ENCODE measurements at regions not wholly inside any gene's neighbourhood (a gene's known extent, or its start where the extent isn't known, plus 50 kb on each side); places are given as distances from the start of the nearest gene placed in this dataset.

GRCh38 chr13:70795484-70795883 lies 687.2 kb upstream of the KLHL1 start:
- WGBS, 2 donors, result 47 to 48% methylated on average over 3 of the region's 3 CpGs
- Histone ChIP-seq H3K9me3 (no peaks in the 10 kb centered on the region), H3K27me3 (no peaks in the 10 kb centered on the region), H3K27ac (no peak overlapping the region), H3K4me1 (no peaks in the 10 kb centered on the region), H3K4me3 (no peak overlapping the region), H3K36me3 (no peaks in the 10 kb centered on the region)
- DNase-seq, result no peak
- intact Hi-C loops (cut with DNase I), result no loop called here
- TF ChIP-seq, protein P1, sequence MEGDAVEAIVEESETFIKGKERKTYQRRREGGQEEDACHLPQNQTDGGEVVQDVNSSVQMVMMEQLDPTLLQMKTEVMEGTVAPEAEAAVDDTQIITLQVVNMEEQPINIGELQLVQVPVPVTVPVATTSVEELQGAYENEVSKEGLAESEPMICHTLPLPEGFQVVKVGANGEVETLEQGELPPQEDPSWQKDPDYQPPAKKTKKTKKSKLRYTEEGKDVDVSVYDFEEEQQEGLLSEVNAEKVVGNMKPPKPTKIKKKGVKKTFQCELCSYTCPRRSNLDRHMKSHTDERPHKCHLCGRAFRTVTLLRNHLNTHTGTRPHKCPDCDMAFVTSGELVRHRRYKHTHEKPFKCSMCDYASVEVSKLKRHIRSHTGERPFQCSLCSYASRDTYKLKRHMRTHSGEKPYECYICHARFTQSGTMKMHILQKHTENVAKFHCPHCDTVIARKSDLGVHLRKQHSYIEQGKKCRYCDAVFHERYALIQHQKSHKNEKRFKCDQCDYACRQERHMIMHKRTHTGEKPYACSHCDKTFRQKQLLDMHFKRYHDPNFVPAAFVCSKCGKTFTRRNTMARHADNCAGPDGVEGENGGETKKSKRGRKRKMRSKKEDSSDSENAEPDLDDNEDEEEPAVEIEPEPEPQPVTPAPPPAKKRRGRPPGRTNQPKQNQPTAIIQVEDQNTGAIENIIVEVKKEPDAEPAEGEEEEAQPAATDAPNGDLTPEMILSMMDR (IDR thresholded peaks at IDR 0.05), result no peak
- TF ChIP-seq POLR2A (IDR thresholded peaks at IDR 0.05) (no peak), POLR2AphosphoS5 (IDR thresholded peaks at IDR 0.05) (no peak), EP300 (IDR thresholded peaks at IDR 0.05) (no peak)

- H3K27ac ChIP-seq, result no peak overlapping the region
- WGBS, 2 donors, result 84 to 89% methylated on average over 2 of the region's 2 CpGs
- TF ChIP-seq, protein P1 (IDR thresholded peaks at IDR 0.05), result no peak
- TF ChIP-seq POLR2AphosphoS5 (IDR thresholded peaks at IDR 0.05), result no peak
These were observed 683.9 kb upstream of the KLHL1 start for GRCh38 chr13:70792121-70792520.

GRCh38 chr13:70789751-70790150 lies 681.5 kb upstream of the KLHL1 start:
- intact Hi-C loops (cut with DNase I), result no loop called here

More at GRCh38 chr13:70792121-70792520, 683.9 kb upstream of the KLHL1 start:
- H3K4me3 ChIP-seq, result no peak overlapping the region
- H3K27me3 ChIP-seq, result no peaks in the 10 kb centered on the region
- H3K36me3 ChIP-seq, result no peaks in the 10 kb centered on the region
- intact Hi-C loops (cut with DNase I), result no loop called here
- no peaks in the 10 kb centered on the region for H3K4me1 ChIP-seq
- DNase-seq, result no peak
- H3K9me3 ChIP-seq, result no peaks in the 10 kb centered on the region

GRCh38 chr13:70788074-70788473 lies 679.8 kb upstream of the KLHL1 start:
- no peak for TF ChIP-seq POLR2AphosphoS5 (IDR thresholded peaks at IDR 0.05)
- TF ChIP-seq POLR2A (IDR thresholded peaks at IDR 0.05), result no peak
- TF ChIP-seq, protein P1 (IDR thresholded peaks at IDR 0.05), result no peak
- TF ChIP-seq EP300 (IDR thresholded peaks at IDR 0.05), result no peak
- no peaks in the 10 kb centered on the region for H3K9me3 ChIP-seq
- intact Hi-C loops (cut with DNase I), result no loop called here
- H3K4me3 ChIP-seq, result no peak overlapping the region
- no peaks in the 10 kb centered on the region for H3K36me3 ChIP-seq
- no peaks in the 10 kb centered on the region for H3K27me3 ChIP-seq
- no peak overlapping the region for H3K27ac ChIP-seq
- no peaks in the 10 kb centered on the region for H3K4me1 ChIP-seq
- 33 to 55% methylated on average over 3 of the region's 3 CpGs for WGBS, 2 donors
- DNase-seq, result no peak

More at GRCh38 chr13:70789751-70790150, 681.5 kb upstream of the KLHL1 start:
- no peak for DNase-seq
- Histone ChIP-seq H3K9me3 (no peaks in the 10 kb centered on the region), H3K4me3 (no peak overlapping the region), H3K27me3 (no peaks in the 10 kb centered on the region), H3K4me1 (no peaks in the 10 kb centered on the region), H3K27ac (no peak overlapping the region), H3K36me3 (no peaks in the 10 kb centered on the region)
- TF ChIP-seq, protein P1 (IDR thresholded peaks at IDR 0.05), result no peak
- TF ChIP-seq POLR2A (IDR thresholded peaks at IDR 0.05), result no peak

GRCh38 chr13:70784207-70784989 lies 676.1 kb upstream of the KLHL1 start:
- intact Hi-C loops (cut with DNase I), result no loop called here
- H3K4me3 ChIP-seq, result no peak overlapping the region
- WGBS, 2 donors, result 92% methylated on average over 3 of the region's 3 CpGs
- TF ChIP-seq POLR2A (IDR thresholded peaks at IDR 0.05) (no peak), POLR2AphosphoS5 (IDR thresholded peaks at IDR 0.05) (no peak), EP300 (IDR thresholded peaks at IDR 0.05) (no peak)
- TF ChIP-seq, protein P1 (IDR thresholded peaks at IDR 0.05), result no peak
- H3K9me3 ChIP-seq, result no peaks in the 10 kb centered on the region
- H3K27ac ChIP-seq, result no peak overlapping the region
- no peaks in the 10 kb centered on the region for H3K27me3 ChIP-seq
- H3K4me1 ChIP-seq, result no peaks in the 10 kb centered on the region
- no peak for DNase-seq
- no peaks in the 10 kb centered on the region for H3K36me3 ChIP-seq

All from sigmoid colon (tissue), 6 donors.